ENCODE measurements at regions not wholly inside any gene's neighbourhood (a gene's known extent, or its start where the extent isn't known, plus 50 kb on each side); places are given as distances from the start of the nearest gene placed in this dataset.

DNA sequence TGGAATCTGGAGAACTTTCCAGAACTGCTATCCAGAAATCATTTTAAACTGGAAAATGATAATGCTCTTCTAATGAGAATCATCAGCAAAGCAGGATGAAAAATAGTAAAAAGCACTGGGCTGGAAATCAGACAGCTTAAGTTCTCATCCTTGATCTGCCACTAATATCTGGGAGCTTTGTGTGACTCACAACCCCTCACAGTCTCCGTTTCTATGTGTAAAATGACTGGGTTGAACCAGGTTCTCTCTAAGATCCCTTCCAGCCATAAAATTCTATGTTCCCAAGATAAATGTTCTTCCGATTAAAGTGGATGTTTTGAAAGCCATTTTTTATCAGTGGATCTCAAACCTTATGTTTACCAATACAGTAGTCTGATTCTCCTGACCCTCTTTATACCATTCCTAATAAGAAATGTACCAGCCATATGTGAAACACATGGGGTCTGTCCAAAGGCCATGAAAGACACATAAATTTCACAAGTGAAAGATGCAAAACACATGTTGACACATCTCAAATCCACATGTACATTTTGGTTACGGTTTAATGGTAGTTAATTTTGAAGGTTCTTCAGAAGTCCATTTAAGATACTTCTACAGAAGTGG, 188.8 kb downstream of the EN1 start:
- DNase-seq, result no peak

DNA sequence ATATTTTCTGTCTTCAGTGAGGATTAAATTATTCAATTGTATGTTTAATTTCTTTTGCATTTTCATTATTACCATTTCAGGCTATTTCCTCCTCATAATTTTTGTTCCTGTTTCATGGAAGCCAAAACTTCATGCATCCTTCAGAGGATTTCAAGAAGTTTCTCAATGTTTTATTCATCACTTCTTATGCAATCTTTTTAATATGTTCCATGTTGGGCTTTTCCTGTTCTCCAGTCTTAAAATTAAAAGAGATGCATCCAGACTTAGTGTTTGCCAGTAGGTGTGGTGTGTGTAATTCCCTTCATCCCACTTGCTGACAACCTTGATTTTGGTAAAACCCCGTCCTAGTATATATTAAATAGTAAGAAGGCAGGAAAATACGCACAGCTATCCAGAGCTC, 190.0 kb downstream of the EN1 start:
- DNase-seq, result no peak

DNA sequence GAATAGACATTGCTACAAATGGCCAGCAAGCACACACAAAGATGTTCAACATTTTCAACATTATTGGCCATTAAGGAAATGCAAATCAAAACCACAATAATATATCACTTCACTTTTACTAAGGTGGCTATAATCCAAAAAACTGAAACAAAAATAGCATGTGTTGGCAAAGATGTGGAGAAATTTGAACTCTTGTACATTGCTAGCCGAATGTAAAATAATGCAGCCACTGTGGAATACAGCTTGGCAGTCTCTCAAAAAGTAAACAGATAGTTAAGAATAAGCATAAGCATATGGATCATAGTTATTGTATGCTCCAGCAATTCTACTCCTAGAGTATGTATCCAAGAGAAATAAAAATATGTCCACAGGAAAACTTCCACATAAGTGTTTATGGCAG, 192.5 kb downstream of the EN1 start:
- no peak for DNase-seq

DNA sequence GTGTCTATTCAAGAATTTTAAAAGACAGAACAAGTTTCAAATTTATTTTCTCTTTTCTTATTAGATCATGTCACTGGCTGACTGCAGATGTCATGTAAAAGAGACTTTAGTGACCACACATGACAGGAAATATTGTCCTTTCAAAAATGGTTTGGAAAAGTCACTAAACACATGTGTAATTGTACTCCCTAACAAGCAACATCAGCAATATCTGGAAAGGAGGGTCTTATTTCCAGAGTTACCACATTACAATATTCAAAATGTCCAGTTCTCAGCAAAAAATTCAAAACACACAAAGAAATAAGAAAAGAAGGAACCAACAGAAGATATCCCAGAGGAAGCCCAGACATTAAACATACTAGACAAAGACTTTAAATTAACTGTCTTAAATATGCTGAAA, 197.1 kb downstream of the EN1 start:
- DNase-seq, result no peak

DNA sequence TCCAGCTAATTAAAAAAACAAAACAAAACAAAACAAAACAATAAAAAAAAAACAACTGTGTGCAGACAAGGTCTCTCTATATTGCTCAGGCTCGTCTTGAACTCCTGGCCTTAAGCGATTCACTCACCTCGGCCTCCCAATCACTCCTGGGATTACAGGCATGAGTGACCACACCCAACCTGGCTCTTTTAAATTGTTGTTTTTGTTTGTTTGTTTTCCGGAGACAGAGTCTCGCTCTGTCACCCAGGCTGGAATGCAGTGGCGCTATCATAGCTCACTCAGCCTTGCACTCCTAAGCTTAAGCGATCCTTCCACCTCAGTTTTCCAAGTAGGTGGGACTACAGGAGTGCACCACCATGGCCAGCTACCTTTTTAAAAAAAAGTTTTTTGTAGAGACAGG, 201.6 kb downstream of the EN1 start:
- DNase-seq, result no peak

DNA sequence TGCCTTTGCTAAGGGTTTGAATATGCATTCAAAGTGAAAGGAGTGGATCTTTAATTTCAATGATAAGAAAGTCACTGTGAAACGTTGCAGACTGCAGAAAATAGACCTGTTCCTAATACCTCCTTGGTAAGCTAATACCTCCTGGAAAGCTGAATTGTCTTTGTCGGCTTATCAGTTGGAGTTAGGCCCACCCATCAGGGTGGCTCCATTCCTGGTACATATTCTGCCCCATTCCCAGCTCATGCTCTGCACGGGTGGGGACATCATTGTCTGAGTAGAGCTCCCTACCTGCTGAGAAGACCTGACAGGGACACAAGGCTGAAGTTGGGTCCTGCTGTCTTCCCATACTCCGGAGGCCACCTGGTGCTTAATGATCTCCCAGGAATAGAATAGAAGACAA, 203.3 kb downstream of the EN1 start:
- no peak for DNase-seq

DNA sequence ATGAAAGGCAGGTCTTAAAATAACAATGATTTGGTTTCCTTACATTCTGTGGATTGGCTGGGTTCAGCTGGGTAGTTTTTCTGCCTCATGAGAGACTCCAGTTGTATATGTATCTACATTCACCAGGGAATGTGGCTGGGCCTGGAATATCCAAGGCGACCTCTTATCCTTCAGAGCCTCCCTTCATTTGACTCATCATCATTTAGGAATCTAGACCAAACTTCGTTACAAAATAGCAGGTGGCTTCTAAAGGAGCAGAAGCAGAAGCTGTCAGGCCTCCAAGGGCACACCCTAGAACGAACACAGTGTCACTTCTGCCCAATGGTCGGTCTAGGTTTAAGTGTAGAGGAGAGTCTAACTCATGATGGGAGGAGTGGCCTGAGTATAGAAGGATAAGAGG, 204.2 kb downstream of the EN1 start:
- no peak for DNase-seq

DNA sequence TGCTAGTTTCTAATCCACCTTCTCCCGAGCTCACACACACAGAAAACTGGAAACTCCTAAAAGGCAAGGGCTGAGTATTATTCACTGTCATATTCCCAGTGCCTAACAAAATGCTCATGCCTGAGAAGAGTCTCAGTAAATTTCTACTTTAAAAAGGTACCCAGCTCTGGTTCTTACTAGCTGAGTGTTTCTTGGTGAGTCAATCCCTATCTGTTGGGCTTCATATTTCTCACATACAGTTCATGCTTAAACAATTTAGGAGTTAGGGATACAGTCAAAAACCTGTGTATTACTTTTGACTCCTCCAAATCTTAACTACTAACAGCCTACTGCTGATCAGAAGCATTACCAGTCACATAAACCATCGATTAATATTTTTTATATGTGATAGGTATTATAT, 204.9 kb downstream of the EN1 start:
- DNase-seq, result no peak

DNA sequence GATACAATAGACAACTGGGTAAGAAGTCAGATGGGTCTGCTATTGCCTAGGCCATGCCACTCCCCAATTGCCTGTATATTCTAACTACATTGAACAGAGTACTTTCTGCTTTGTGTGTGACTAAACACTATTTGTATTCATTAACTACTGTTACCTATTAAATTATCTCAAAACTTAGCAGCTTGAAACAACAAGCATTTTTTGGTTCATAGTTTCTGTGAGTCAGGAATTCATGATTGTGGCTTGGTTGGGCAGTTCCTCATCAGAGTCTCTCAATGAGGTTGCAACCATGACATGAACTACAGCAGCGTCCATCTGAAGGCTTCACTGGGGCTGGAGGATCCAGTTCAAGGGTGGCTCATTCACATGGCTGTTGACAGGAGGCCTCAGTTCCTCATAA, 205.7 kb downstream of the EN1 start:
- DNase-seq, result no peak

DNA sequence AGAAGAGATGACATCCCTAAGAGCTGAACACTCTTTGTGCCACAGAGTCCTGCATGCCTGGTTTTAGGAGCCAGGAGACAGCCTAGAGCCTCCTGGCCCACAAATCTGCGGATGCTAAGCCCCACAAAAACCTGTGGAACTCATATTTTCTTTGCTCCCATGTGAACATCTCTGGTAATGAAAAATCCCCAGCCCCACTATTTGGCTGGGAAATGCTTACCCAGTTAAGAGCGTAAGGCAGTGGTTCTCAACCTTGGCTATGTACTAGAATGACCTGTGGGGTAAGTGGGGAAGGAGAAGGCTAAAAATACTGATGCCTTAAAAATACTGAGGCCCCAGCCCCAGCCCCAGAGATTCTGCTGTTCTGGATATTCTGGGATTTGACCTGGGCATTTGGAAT, 208.1 kb downstream of the EN1 start:
- no peak for DNase-seq

DNA sequence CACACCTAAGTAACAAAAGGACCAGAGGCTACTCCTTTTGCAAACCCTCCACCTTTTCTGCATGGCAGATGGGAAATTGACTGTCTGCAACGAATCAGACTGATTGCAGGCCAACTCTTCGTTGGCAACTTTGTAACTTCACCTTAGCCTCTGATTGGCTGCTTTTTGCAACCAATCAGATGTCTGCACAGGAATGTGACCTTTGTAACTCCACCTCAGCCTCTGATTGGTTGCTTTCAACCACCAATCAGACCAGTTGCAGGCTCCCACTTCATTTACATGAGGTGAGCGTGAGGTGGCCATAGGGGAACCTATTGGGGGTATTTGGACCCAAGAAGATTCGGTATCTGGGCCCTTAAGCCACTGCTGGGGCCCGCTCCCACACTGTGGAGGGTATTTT, 209.0 kb downstream of the EN1 start:
- DNase-seq, result no peak

DNA sequence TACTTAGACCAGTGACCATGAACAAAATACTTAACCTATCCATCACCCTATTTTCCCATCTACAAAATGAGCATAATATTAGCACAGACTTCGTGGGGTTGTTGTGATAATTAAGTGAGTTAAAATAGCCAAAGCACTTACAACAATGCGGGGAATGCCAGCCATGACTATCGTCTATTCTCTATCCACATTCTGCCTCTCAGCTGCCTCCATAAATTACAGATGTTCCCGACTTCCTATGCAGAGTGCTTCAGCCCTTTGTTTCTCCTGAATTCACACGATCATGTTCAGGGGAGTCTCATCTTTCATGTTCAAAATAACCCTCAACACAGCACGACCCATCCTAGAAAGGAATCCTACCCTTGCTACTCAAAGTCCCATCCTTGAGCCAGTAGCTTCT, 211.6 kb downstream of the EN1 start:
- DNase-seq, result no peak

DNA sequence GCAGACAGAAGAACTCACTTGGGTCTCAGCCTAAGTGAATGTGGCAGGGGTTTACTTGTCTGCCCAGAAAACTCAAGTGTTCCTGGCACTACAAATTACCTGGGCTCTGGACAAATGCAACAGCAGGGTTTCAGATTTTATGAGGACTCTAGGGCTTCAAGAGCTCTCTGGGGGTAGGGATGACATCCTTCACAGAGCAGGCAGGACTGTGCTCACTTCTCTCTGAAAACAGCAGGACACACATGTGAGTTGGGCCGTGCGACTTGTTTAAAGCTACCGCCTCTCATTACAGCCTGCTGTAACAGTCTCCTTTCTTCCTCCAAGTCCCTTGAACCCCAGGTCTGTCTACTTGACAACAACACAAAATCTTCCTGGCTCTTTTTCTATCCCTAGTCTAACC, 212.6 kb downstream of the EN1 start:
- DNase-seq, result no peak

DNA sequence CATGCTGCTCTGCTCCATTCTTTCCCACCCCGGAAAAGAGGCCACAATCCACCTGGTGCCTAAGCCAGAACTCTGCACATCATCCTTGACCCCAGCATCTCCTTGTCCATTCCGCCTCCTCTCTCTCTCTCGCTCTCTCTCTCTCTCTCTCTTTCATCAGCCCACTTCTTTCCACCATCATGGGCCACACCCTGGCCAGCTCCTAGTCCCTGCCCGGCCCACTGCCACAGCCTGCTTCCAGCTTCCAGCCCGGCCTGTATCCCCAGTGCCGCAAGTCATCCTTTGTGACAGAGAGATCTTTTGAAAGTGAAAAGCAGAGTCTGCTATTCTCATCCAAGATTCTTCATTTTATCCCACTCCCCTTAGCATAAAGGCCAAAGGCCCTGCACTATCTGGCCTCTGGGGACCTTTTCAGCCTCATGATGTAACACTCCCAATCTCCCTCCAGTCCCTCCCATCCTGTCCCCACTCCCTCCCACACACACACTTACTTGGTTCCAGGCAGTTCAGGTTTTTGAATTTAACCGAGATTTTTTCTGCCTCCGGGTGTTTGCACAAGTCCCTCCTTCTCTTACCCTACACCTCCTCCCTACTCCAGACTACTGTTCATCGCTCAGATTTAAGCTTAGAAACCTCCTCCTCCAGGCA, 214.0 kb downstream of the EN1 start:
- no peak for DNase-seq

DNA sequence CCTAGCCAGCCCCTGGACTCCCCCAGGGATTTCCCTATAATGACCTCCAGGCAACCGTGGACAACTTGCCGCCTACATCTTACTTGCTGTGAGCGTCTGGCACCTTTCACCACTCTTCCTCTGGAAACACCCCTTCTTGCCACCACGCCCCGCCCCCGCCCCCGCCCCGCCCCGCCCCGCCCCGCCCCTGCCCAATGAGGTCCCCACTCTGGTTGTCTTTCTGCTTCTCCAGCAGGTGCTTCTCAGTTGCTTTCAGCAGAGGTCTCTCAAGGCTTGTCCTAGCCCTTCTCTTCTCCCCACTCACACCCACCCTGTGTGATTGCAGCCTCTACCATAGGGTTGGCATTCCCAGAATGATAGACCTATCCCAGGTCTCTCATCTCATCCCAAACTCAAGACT, 214.5 kb downstream of the EN1 start:
- no peak for DNase-seq

DNA sequence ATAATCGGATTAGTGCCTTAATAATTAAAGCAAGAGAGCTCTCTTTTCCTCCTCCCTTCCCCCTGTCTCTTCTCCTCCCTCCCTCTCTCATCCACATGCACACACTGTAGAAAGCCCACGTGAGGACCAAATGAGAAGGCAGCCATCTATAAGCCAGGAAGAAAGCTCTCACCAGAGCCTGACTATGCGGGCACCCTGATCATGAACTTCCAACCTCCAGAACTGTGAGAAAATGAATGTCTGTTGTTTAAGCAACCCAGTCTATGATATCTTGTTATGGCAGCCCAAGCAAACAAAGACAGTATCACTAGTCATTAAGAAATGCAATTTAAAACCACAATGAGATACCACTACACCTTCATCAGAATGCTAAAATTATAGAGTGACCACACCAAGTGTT, 220.3 kb downstream of the EN1 start:
- no peak for DNase-seq

DNA sequence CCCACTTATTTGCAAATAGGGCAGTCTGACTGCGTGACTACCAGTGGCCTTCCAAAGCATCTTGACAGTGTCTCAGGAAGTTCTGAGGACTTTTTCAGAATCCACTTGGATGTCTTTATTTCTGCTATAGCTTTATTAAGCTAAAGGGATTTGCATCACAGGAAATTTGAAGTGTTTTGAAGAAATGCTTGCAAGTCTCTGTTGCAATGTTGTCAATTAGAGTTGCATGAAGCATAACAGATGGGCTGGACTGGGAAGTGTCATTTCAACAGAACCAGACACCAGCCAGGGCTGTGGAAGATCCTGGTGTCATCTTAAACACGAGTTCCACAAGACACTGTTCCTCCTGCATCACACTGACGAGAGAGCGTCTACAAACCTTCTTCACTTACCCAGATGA, 224.5 kb downstream of the EN1 start:
- no peak for DNase-seq

DNA sequence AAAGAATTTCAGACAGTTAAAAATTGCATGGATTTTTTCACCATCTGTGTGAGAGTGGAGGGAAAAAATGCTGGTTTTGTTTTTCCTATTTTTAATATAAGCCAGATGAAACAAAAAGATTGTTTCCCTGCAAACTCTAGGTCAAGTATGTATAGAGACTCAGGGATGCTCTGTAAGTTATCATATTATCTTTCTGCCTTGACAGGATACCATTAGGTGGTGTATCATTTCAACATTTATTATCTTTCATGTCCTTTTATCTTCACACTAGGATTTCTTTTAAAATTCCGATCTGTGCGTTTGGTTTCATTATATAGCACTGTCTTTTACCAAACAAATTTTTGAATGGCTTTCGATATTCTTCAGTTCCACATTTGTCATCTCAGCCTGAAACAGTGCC, 225.3 kb downstream of the EN1 start:
- no peak for DNase-seq

DNA sequence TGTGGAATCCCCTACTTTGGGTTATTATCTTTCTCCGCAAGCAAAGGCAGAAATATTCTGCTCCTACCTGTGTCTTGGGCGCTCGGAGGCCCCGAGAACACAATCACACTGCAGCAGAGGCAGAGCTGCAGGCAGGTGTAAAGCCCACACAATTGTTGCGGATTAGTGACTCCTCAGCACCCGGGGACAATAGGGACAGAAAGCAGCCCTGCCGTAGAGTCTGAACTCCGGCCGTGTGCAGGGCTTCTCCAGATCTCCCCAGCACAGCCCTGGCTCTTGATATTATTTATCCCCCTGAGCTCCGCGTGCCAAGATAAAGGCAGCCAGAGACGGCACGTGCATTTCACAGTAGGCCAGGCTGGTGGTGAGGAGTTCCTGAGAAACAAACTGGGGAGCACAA, 229.2 kb downstream of the EN1 start:
- no peak for DNase-seq

DNA sequence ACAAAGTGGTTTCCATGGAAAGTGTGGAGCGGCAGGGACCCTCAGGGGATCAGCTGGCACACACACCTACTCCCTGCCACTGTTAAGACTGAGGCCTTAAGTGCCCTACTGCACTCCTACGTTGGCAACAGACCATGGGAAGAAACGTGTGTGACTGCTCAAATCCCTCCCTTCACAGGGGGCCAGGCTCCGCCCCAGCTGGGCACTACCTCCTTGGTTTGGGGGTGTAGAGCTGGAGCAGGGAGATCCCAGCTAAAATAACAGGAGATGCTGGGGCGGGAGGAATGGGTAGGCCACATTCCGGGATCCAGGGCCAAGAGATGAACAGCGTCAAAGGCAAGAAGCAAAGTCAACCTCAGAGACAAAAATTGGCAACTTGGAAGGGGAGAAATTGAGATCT, 231.0 kb downstream of the EN1 start:
- no peak for DNase-seq

DNA sequence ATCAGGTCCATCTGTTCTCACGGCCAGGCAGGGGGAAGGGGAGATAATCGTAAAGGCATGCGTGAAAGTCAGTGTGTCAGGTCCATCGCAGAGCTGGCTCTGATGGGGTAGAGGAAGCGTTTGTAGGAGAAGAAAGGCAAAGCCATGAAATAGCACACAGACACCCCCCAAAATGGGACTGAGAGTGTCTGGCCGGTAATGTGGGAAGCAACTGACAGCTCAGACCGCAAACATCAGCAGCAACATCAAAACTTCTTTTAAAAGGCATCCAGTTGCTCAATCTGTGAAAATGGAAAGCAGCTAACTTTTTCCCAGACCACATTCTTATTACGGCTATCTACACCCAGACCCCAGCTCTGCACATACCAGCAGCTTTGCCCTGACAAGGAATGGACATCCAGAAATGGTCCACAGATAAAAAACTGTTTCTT, 232.6 kb downstream of the EN1 start:
- no peak for DNase-seq

DNA sequence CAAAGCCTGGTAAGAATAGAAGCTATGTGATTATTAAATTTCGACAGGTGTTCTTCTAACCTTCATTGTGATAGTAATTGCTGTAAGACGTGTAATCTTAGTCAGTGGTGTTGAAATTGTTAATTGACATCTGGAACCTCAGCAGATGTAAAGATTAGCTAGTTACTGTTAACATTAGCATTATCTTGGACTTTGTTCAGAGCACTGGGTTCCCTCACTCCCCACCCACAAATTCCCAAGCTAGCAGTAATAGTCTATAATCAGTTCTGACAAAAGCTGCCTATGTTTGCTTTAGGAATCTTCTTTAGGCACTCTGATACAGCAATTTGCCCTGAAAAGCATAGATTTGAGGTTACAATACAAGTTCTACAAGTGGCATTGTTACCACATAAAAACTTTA, 233.7 kb downstream of the EN1 start:
- DNase-seq, result no peak

DNA sequence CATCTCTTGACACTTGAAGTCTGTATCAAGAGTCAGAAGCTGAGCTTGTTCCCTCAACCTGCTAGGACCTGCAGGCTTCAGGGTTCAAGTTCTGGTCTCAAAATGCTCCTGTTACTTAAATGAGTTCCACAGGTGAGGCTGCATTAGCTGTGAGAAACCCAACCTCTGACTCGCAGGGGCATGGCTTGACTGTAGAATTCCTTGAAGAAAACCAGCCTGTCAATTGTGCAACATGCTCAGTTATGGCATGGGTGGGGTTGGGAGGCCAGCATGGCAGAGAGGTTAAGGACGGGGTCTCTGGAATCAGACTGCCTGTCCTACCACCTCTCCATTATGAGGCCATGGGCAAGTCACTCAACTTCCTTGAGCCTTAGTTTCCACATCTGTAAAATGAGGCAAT, 235.8 kb downstream of the EN1 start:
- DNase-seq, result no peak

DNA sequence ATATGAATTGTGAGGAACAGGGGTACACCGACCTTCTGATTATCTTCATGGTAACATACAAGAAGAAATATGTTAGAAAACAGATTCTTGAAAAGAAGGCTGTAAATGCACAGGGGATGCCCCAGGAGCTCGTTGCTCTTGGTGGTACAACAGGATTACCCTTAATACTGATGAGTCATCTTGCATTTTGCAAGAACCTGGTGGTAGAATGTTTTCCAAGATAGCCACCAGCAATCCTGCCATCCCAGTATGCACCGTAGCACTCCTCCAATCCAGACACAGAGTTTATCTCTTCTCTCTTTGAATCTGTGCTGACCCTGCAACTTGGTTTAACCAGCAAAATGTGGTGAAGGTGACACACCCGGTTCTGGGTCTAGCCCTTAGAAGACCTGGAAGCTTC, 238.3 kb downstream of the EN1 start:
- no peak for DNase-seq

DNA sequence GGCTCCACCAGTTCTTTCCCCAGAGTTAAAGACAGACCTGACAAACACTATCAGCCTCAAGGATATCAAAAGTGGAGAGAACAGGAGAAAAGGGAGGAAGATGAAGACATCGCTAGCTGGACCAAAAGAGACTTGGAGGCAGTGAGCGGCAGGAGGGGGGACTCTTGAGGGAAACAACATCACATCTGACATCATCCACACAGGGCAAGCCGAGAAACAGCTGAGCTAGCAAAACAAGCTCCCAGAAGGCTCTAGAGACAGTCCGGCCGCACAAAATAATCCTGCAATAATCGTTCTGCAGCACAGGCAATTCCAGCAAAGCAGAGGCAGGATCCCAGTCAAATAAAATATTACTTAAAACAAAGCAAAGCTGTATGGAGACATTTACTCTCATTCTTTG, 239.8 kb downstream of the EN1 start:
- DNase-seq, result no peak

DNA sequence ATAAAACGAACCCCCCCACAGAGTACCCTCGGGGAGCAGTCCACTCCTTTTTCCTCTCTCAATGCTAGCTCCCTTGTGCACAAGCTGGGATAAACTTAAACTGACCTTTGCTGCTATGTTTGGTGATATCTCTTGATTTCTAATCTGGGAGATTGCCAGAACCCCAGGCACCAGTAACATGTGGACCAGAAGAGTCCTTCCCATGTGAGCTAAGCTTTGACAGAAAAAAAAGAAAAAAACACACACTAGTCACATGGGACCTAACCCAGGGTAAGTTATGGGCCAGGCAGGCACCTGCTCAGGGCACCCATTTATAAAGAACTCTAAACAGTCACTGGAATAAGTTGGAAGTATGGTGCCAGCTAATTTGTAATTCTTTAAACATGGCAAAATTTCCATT, 242.6 kb downstream of the EN1 start:
- no peak for DNase-seq

All from NCI-H2081 treated with DMSO at 0.1 percent for 48 hours (cell line).